GM23248 (cell line): ENCODE measurements at regions not wholly inside any gene's neighbourhood (a gene's known extent, or its start where the extent isn't known, plus 50 kb on each side); places are given as distances from the start of the nearest gene placed in this dataset.

Experiments
- DNase-seq: peaks from one replicate; pipeline ENCODE4 v3.0.0-alpha.2; 2015
- H2AFZ ChIP-seq: fragments of 200-600 bp; sonication (generic); 2 replicates; pipeline ENCODE4 v1.6.1; 2016; ENCODE audit warnings: antibody characterized with exemption
- H3F3A ChIP-seq: fragments of 200-600 bp; sonication (generic); 2 replicates; pipeline ENCODE4 v1.6.1; 2016; ENCODE audit warnings: mild to moderate bottlenecking, antibody characterized with exemption, mixed run types; ENCODE audit not compliant: insufficient read depth
- H3K27ac ChIP-seq: fragments of 200-600 bp; sonication (generic); 2 replicates; pipeline ENCODE4 v1.5.1; 2016; ENCODE audit warnings: mild to moderate bottlenecking
- H3K27me3 ChIP-seq: fragments of 200-600 bp; sonication (generic); replicated peaks from 2 replicates; pipeline ENCODE4 v1.6.1; 2016; ENCODE audit warnings: mild to moderate bottlenecking; ENCODE audit not compliant: insufficient read depth
- H3K36me3 ChIP-seq: fragments of 200-600 bp; sonication (generic); 2 replicates; pipeline ENCODE4 v1.6.1; 2016; ENCODE audit warnings: low read depth, mild to moderate bottlenecking
- H3K4me1 ChIP-seq: fragments of 200-600 bp; sonication (generic); 2 replicates; pipeline ENCODE4 v1.6.1; 2016; ENCODE audit warnings: mild to moderate bottlenecking; ENCODE audit not compliant: insufficient read depth
- H3K4me2 ChIP-seq: fragments of 200-600 bp; sonication (generic); one replicate; pipeline ENCODE4 v1.6.1; 2016; ENCODE audit warnings: mild to moderate bottlenecking; ENCODE audit not compliant: unreplicated experiment
- H3K4me3 ChIP-seq: fragments of 200-600 bp; sonication (generic); 2 replicates; pipeline ENCODE4 v1.5.1; 2016; ENCODE audit warnings: mild to moderate bottlenecking
- H3K79me2 ChIP-seq: fragments of 200-600 bp; sonication (generic); 2 replicates; pipeline ENCODE4 v1.6.1; 2016; ENCODE audit warnings: mild to moderate bottlenecking; ENCODE audit not compliant: insufficient read depth
- H3K9ac ChIP-seq: fragments of 200-600 bp; sonication (generic); 2 replicates; pipeline ENCODE4 v1.6.1; 2016; ENCODE audit warnings: mild to moderate bottlenecking
- H3K9me2 ChIP-seq: fragments of 200-600 bp; sonication (generic); 2 replicates; pipeline ENCODE4 v1.6.1; 2016; ENCODE audit warnings: mixed run types, mild to moderate bottlenecking, moderate library complexity; ENCODE audit not compliant: insufficient read depth
- H3K9me3 ChIP-seq: fragments of 200-600 bp; sonication (generic); one replicate; pipeline ENCODE4 v1.6.1; 2017; ENCODE audit warnings: low read depth
- H4K20me1 ChIP-seq: fragments of 200-600 bp; sonication (generic); 2 replicates; pipeline ENCODE4 v1.6.0; 2016; ENCODE audit not compliant: insufficient read depth
- EZH2 ChIP-seq: fragments of 200-600 bp; sonication (generic); IDR thresholded peaks from 2 replicates; pipeline ENCODE4 v1.6.1; 2018; ENCODE audit warnings: antibody characterized with exemption, mild to moderate bottlenecking; ENCODE audit not compliant: insufficient read depth, poor library complexity, severe bottlenecking
- EZH2phosphoT487 ChIP-seq: fragments of 200-600 bp; sonication (generic); IDR thresholded peaks from 2 replicates; pipeline ENCODE4 v1.6.1; 2018; ENCODE audit warnings: antibody characterized with exemption, moderate library complexity, mild to moderate bottlenecking, low read depth; ENCODE audit not compliant: insufficient read depth
- WGBS, 2 experiments: methylation state at CpG; one replicate each; pipeline ENCODE4 v1.1.6; 2015 to 2017; ENCODE audit warnings: low lambda C conversion rate in 2 of 2, low coverage in 1 of 2; ENCODE audit errors: missing lambda C conversion rate in 2 of 2; 5-methylcytosine and 5-hydroxymethylcytosine counted together
- in situ Hi-C: fragments of 300-500 bp; cut with MboI; formaldehyde crosslinking; loops from 2 replicates; pipeline ENCODE4 v1.15.0; 2020

- WGBS, 2 experiments, result 65 to 73% methylated on average over 9 of the region's 9 CpGs
Observed at GRCh38 chr3:194838236-194838635, 152.6 kb downstream of the FAM43A start.

GRCh38 chr3:194840661-194841514 is 155.2 kb downstream of the FAM43A start:
- TF ChIP-seq EZH2, result no peak
- TF ChIP-seq EZH2phosphoT487, result no peak
- Histone ChIP-seq H3K27me3 (no peaks in the 10 kb centered on the region), H3K36me3 (no peaks in the 10 kb centered on the region), H2AFZ (no peak overlapping the region), H3K9ac (no peak overlapping the region), H3K79me2 (no peaks in the 10 kb centered on the region), H3K9me3 (no peaks in the 10 kb centered on the region), H3K4me1 (no peaks in the 10 kb centered on the region), H4K20me1 (no peaks in the 10 kb centered on the region), H3K9me2 (no peaks in the 10 kb centered on the region), H3K4me2 (no peak overlapping the region), H3K4me3 (no peak overlapping the region), H3F3A (no peaks in the 10 kb centered on the region), H3K27ac (no peak overlapping the region)
- 70 to 72% methylated on average over 21 of the region's 21 CpGs for WGBS, 2 experiments
- in situ Hi-C loops, result no loop called here
- DNase-seq, result peak; percentile 68

More at GRCh38 chr3:194838236-194838635, 152.6 kb downstream of the FAM43A start:
- H2AFZ ChIP-seq, result no peak overlapping the region
- no peak overlapping the region for H3K27ac ChIP-seq
- TF ChIP-seq EZH2, result no peak
- TF ChIP-seq EZH2phosphoT487, result no peak
- no peaks in the 10 kb centered on the region for H4K20me1 ChIP-seq
- H3K36me3 ChIP-seq, result no peaks in the 10 kb centered on the region
- no peaks in the 10 kb centered on the region for H3K4me1 ChIP-seq
- H3K4me3 ChIP-seq, result no peak overlapping the region
- no peak overlapping the region for H3K9ac ChIP-seq
- H3K79me2 ChIP-seq, result no peaks in the 10 kb centered on the region
- in situ Hi-C loops, result no loop called here
- H3F3A ChIP-seq, result no peaks in the 10 kb centered on the region
- no peaks in the 10 kb centered on the region for H3K27me3 ChIP-seq
- no peak overlapping the region for H3K4me2 ChIP-seq
- no peaks in the 10 kb centered on the region for H3K9me3 ChIP-seq
- no peaks in the 10 kb centered on the region for H3K9me2 ChIP-seq
- no peak for DNase-seq

GRCh38 chr3:194841515-194841841 is 155.8 kb downstream of the FAM43A start:
- Histone ChIP-seq H3K79me2 (no peaks in the 10 kb centered on the region), H3K36me3 (no peaks in the 10 kb centered on the region), H3K4me2 (no peak overlapping the region), H3K4me3 (no peak overlapping the region), H3K4me1 (no peaks in the 10 kb centered on the region), H3K9me3 (no peaks in the 10 kb centered on the region), H3K9ac (no peak overlapping the region), H3K9me2 (no peaks in the 10 kb centered on the region), H3K27ac (no peak overlapping the region), H4K20me1 (no peaks in the 10 kb centered on the region), H3F3A (no peaks in the 10 kb centered on the region), H3K27me3 (no peaks in the 10 kb centered on the region), H2AFZ (no peak overlapping the region)
- no peak for DNase-seq
- 79 to 80% methylated on average over 2 of the region's 2 CpGs for WGBS, 2 experiments
- in situ Hi-C loops, result no loop called here
- TF ChIP-seq EZH2 (no peak), EZH2phosphoT487 (no peak)

- Histone ChIP-seq H3K9me2 (no peaks in the 10 kb centered on the region), H3K79me2 (no peaks in the 10 kb centered on the region), H3K9me3 (no peaks in the 10 kb centered on the region), H3K4me3 (no peak overlapping the region), H4K20me1 (no peaks in the 10 kb centered on the region), H3K9ac (no peak overlapping the region), H3K27me3 (no peaks in the 10 kb centered on the region), H3K4me1 (no peaks in the 10 kb centered on the region), H3K27ac (no peak overlapping the region), H3F3A (no peaks in the 10 kb centered on the region), H3K36me3 (no peaks in the 10 kb centered on the region), H2AFZ (no peak overlapping the region), H3K4me2 (no peak overlapping the region)
- DNase-seq, result no peak
- WGBS, 2 experiments, result 55 to 62% methylated on average over 8 of the region's 8 CpGs
- in situ Hi-C loops, result no loop called here
- TF ChIP-seq EZH2, result no peak
- TF ChIP-seq EZH2phosphoT487, result no peak
Observed at GRCh38 chr3:194843556-194843955, 157.9 kb downstream of the FAM43A start.

- Histone ChIP-seq H3F3A (no peaks in the 10 kb centered on the region), H2AFZ (no peak overlapping the region), H3K9ac (no peak overlapping the region), H3K9me3 (no peaks in the 10 kb centered on the region), H3K27me3 (no peaks in the 10 kb centered on the region), H3K36me3 (no peaks in the 10 kb centered on the region), H4K20me1 (no peaks in the 10 kb centered on the region), H3K79me2 (no peaks in the 10 kb centered on the region), H3K4me1 (no peaks in the 10 kb centered on the region), H3K4me3 (no peak overlapping the region), H3K27ac (no peak overlapping the region), H3K4me2 (no peak overlapping the region), H3K9me2 (no peaks in the 10 kb centered on the region)
- TF ChIP-seq EZH2phosphoT487 (no peak), EZH2 (no peak)
- 59 to 65% methylated on average over 3 of the region's 3 CpGs for WGBS, 2 experiments
- no peak for DNase-seq
- in situ Hi-C loops, result no loop called here
Observed at GRCh38 chr3:194844046-194844445, 158.4 kb downstream of the FAM43A start.
